Duodenal mucosa (tissue), 2 donors: ENCODE measurements at regions not wholly inside any gene's neighbourhood (a gene's known extent, or its start where the extent isn't known, plus 50 kb on each side); places are given as distances from the start of the nearest gene placed in this dataset.

Experiments used
- H3K27ac ChIP-seq: one replicate; pipeline ENCODE4 v1.7.0; 2013; ENCODE audit warnings: low read depth, low read length
- H3K27me3 ChIP-seq, 2 donors: one replicate each; pipeline ENCODE4 v1.7.0; 2013; ENCODE audit warnings: low read length in 2 of 2, control low read depth in 1 of 2; ENCODE audit not compliant: insufficient read depth in 2 of 2, control insufficient read depth in 1 of 2
- H3K36me3 ChIP-seq, 2 donors: one replicate each; pipeline ENCODE4 v1.7.0; 2013; ENCODE audit warnings: low read length in 2 of 2, control low read depth in 1 of 2; ENCODE audit not compliant: insufficient read depth in 2 of 2, control insufficient read depth in 1 of 2
- H3K4me1 ChIP-seq, 2 donors: one replicate each; pipeline ENCODE4 v1.7.0; 2013; ENCODE audit warnings: low read length in 2 of 2, control low read depth in 1 of 2; ENCODE audit not compliant: insufficient read depth in 2 of 2, control insufficient read depth in 1 of 2
- H3K4me3 ChIP-seq, 2 donors: one replicate each; pipeline ENCODE4 v1.7.0; 2013; ENCODE audit warnings: low read length in 2 of 2, low read depth in 1 of 2
- H3K9ac ChIP-seq, 2 donors: one replicate each; pipeline ENCODE4 v1.7.0; 2013; ENCODE audit warnings: low read length in 2 of 2, low read depth in 1 of 2
- H3K9me3 ChIP-seq, 2 donors: one replicate each; pipeline ENCODE4 v1.7.0; 2013; ENCODE audit warnings: low read length in 2 of 2, control low read depth in 1 of 2; ENCODE audit not compliant: control insufficient read depth in 1 of 2

DNA sequence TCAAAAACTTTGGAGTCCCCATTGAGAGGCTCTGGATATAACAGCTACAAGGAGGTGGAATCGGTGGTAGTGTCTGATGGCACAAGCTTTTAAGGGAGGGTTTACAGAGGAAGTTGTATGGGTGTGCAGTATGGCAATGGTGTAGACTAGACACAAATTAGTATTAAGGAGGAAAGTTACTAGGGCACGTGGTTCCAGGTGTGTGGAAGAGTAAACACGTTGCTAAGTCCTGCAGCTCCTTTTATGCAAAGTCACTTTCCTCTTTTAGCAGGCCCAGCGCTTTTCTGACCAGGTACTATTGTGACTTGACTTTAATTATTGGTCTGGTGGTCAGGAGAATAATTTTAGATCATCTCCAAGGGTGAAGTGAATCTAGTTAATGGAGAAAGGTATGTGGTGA, 287.5 kb upstream of the B3GALT2 start:
- no peak overlapping the region for H3K4me3 ChIP-seq
- H3K9me3 ChIP-seq: no peaks in the 10 kb centered on the region
- H3K27me3 ChIP-seq: no peaks in the 10 kb centered on the region
- H3K9ac ChIP-seq: no peak overlapping the region
- peaks cover 0 to 7% of the 10 kb centered on the region in 2 donors for H3K4me1 ChIP-seq
- H3K36me3 ChIP-seq: no peaks in the 10 kb centered on the region
- no peak overlapping the region for H3K27ac ChIP-seq

- H3K4me3 ChIP-seq: no peak overlapping the region
- H3K9ac ChIP-seq: no peak overlapping the region
- H3K9me3 ChIP-seq: no peaks in the 10 kb centered on the region
- H3K27me3 ChIP-seq: no peaks in the 10 kb centered on the region
- no peaks in the 10 kb centered on the region for H3K36me3 ChIP-seq
- H3K27ac ChIP-seq: no peak overlapping the region
- H3K4me1 ChIP-seq: peaks cover 0 to 7% of the 10 kb centered on the region in 2 donors
Measured at GRCh38 chr1:193472838-193473398, 286.5 kb upstream of the B3GALT2 start.

GRCh38 chr1:193472430-193472829, 286.0 kb upstream of the B3GALT2 start:
- Histone ChIP-seq H3K9ac (no peak overlapping the region), H3K27ac (no peak overlapping the region), H3K4me3 (no peak overlapping the region), H3K36me3 (no peaks in the 10 kb centered on the region), H3K4me1 (peaks cover 0 to 7% of the 10 kb centered on the region in 2 donors), H3K27me3 (no peaks in the 10 kb centered on the region), H3K9me3 (no peaks in the 10 kb centered on the region)

DNA sequence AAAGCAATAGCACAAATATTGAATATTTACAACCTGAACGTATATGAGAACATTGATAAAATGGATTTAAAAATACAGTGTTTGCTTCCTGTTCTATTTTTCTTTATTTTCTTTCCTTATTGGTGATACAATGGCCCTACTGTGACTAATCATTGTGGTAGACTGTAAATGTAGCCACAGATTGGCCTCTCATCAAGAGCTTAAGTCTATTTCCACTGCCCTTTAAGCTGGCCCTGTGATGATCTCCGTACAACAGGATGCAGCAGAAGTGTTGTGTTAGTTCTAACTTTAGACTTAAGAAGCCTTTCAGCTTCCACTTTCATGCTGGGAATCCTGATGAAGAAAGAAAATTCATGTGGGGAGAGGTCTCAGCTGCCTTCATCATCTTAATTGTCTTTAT, 285.6 kb upstream of the B3GALT2 start:
- Histone ChIP-seq H3K27me3 (no peaks in the 10 kb centered on the region), H3K27ac (no peak overlapping the region), H3K4me1 (peaks cover 0 to 7% of the 10 kb centered on the region in 2 donors), H3K9me3 (no peaks in the 10 kb centered on the region), H3K9ac (no peak overlapping the region), H3K4me3 (no peak overlapping the region), H3K36me3 (no peaks in the 10 kb centered on the region)

DNA sequence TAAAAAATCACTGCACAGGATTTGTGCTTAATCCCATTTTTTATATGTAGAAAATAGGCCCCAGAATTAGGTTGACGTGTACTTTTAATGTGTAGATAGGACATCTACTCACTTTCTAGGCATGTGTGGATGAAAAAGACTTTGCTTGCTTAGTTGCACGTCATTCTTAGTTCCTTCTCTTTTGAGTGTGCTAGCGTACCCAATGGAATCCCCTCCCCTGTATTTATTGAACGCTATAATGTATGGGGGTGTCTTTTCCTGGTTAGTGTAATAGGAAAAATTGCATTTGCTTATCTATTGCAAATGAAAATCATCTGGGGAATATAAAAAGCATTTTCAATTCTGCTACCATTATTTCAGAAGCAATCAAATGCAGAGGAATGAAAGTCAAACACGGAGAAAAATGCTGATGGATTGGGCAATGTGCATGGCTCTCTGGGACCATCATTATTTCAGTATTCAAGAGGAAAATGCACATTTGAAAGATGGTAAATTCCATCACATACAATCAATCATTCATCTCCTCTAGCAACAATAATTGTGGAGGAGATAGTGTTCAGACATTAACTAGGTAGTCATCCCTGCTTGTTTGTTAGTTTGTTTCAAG, 277.0 kb upstream of the B3GALT2 start:
- Histone ChIP-seq H3K4me3 (no peak overlapping the region), H3K9ac (no peak overlapping the region), H3K27me3 (no peaks in the 10 kb centered on the region), H3K4me1 (no peaks in the 10 kb centered on the region), H3K9me3 (no peaks in the 10 kb centered on the region), H3K36me3 (no peaks in the 10 kb centered on the region), H3K27ac (no peak overlapping the region)

GRCh38 chr1:193462629-193463320, 276.4 kb upstream of the B3GALT2 start:
- Histone ChIP-seq H3K4me1 (no peaks in the 10 kb centered on the region), H3K4me3 (peak overlapping the region in 1 of 2 donors; percentile 34), H3K27me3 (no peaks in the 10 kb centered on the region), H3K9me3 (no peaks in the 10 kb centered on the region), H3K36me3 (no peaks in the 10 kb centered on the region), H3K9ac (no peak overlapping the region), H3K27ac (no peak overlapping the region)

- H3K36me3 ChIP-seq: no peaks in the 10 kb centered on the region
- no peak overlapping the region for H3K4me3 ChIP-seq
- H3K27ac ChIP-seq: no peak overlapping the region
- H3K27me3 ChIP-seq: no peaks in the 10 kb centered on the region
- H3K4me1 ChIP-seq: no peaks in the 10 kb centered on the region
- no peak overlapping the region for H3K9ac ChIP-seq
- no peaks in the 10 kb centered on the region for H3K9me3 ChIP-seq
Measured at GRCh38 chr1:193458628-193459027, 272.2 kb upstream of the B3GALT2 start.

GRCh38 chr1:193457676-193458075, 271.3 kb upstream of the B3GALT2 start:
- Histone ChIP-seq H3K36me3 (no peaks in the 10 kb centered on the region), H3K4me1 (no peaks in the 10 kb centered on the region), H3K27ac (no peak overlapping the region), H3K9ac (no peak overlapping the region), H3K27me3 (no peaks in the 10 kb centered on the region), H3K9me3 (no peaks in the 10 kb centered on the region), H3K4me3 (no peak overlapping the region)

DNA sequence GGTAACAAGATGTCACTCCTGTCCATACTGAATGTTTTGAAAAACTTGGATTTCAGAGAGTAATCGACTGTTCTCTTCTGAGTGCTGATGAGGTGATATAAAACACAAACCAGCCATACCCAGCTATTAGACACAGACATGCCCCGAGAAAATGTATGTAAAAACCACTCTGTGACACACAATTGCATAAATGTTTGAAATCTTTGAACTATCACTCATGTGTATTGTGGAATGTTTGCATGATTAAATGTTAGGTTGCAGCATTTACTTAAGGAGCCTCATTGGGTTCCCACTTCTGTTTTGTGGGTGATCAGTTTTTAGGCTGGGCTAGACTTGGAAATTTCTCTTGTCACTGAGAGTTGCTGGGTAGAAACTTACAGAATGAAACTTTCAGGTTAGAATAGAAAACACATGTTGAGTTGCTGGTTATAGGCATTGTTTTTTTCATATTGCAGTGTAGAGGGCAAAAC, 270.4 kb upstream of the B3GALT2 start:
- H3K4me3 ChIP-seq: no peak overlapping the region
- H3K4me1 ChIP-seq: no peaks in the 10 kb centered on the region
- H3K9me3 ChIP-seq: no peaks in the 10 kb centered on the region
- H3K9ac ChIP-seq: no peak overlapping the region
- no peaks in the 10 kb centered on the region for H3K36me3 ChIP-seq
- no peak overlapping the region for H3K27ac ChIP-seq
- H3K27me3 ChIP-seq: no peaks in the 10 kb centered on the region

DNA sequence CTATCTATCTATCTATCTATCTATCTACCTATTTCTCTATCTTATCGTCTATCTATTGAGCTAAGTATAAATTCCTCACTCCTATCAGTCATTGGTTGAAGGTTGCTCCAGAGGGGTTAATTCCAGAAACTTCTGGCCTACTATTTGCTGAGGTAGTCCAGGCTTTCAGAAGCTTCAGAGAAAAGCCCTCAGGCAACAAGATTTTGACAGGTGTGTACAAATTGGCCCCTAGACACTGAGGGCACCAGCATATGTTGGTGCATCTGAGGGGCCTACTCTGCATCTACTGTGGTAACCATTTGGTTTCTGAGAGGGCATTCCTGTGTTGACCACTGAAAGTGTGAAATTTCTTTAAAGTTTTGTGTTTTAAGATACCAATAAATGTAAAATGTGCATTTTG, 265.2 kb upstream of the B3GALT2 start:
- Histone ChIP-seq H3K27me3 (no peaks in the 10 kb centered on the region), H3K27ac (no peak overlapping the region), H3K9me3 (no peaks in the 10 kb centered on the region), H3K4me3 (no peak overlapping the region), H3K4me1 (no peaks in the 10 kb centered on the region), H3K9ac (no peak overlapping the region), H3K36me3 (no peaks in the 10 kb centered on the region)
